HG02642 (cell line): ENCODE measurements at regions not wholly inside any gene's neighbourhood (a gene's known extent, or its start where the extent isn't known, plus 50 kb on each side); places are given as distances from the start of the nearest gene placed in this dataset.

ENCODE experiments used
- ATAC-seq: cut with Tn5 transposase; IDR thresholded peaks from one replicate; pipeline ENCODE4 v1.9.1; 2021; ENCODE audit warnings: mild to moderate bottlenecking; ENCODE audit not compliant: unreplicated experiment, poor library complexity

GRCh38 chrX:40285876-40286275 lies 188.1 kb upstream of the BCOR start:
- ATAC-seq, result no peak

GRCh38 chrX:40284852-40285251 lies 187.1 kb upstream of the BCOR start:
- no peak for ATAC-seq

- ATAC-seq, result no peak
Measured at GRCh38 chrX:40283981-40284380, 186.2 kb upstream of the BCOR start.

GRCh38 chrX:40282946-40283660 lies 185.3 kb upstream of the BCOR start:
- no peak for ATAC-seq

- no peak for ATAC-seq
Measured at GRCh38 chrX:40282348-40282747, 184.6 kb upstream of the BCOR start.

- no peak for ATAC-seq
Measured at GRCh38 chrX:40281336-40282005, 183.7 kb upstream of the BCOR start.

GRCh38 chrX:40279762-40280161 lies 182.0 kb upstream of the BCOR start:
- no peak for ATAC-seq

- no peak for ATAC-seq
Measured at GRCh38 chrX:40279091-40279430, 181.3 kb upstream of the BCOR start.

GRCh38 chrX:40278340-40279090 lies 180.8 kb upstream of the BCOR start:
- no peak for ATAC-seq

GRCh38 chrX:40277672-40278071 lies 179.9 kb upstream of the BCOR start:
- no peak for ATAC-seq

GRCh38 chrX:40273356-40274050 lies 175.7 kb upstream of the BCOR start:
- ATAC-seq, result no peak

GRCh38 chrX:40272776-40273175 lies 175.0 kb upstream of the BCOR start:
- ATAC-seq, result no peak

- ATAC-seq, result no peak
Measured at GRCh38 chrX:40272141-40272540, 174.4 kb upstream of the BCOR start.

- ATAC-seq, result no peak
Measured at GRCh38 chrX:40268188-40268520, 170.4 kb upstream of the BCOR start.

- no peak for ATAC-seq
Measured at GRCh38 chrX:40267334-40268187, 169.8 kb upstream of the BCOR start.

GRCh38 chrX:40266490-40267333 lies 169.0 kb upstream of the BCOR start:
- no peak for ATAC-seq

- no peak for ATAC-seq
Measured at GRCh38 chrX:40265936-40266335, 168.2 kb upstream of the BCOR start.

- no peak for ATAC-seq
Measured at GRCh38 chrX:40263014-40263560, 165.3 kb upstream of the BCOR start.
